ENCODE measurements at regions not wholly inside any gene's neighbourhood (a gene's known extent, or its start where the extent isn't known, plus 50 kb on each side); places are given as distances from the start of the nearest gene placed in this dataset.

DNA sequence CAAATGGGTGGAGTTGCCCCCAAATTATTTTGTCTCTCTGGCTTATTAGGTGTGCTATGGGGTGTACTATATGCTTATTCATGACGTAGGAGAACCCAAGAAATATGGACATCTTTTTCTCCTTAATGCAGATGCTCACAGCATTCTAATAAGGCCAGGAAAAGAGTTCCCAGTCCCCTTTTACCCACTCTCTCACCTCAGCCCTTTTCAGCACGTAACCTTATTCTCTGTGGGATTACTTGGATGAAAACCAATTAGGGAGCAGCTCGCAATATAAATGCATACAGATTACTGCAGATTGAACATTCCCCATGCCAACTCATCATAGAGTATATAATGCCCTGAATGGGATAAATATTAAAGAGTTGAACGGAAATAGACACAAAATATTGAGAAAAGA is 891.2 kb upstream of the POU3F3 start:
- Histone ChIP-seq H3K27me3 (ENCODE audit: insufficient read depth) (no peaks in the 10 kb centered on the region), H3K9me3 (no peaks in the 10 kb centered on the region; the same call in 1 of the 2 replicates), H3K36me3 (replicated peaks in 1 of 2; ENCODE audit: control insufficient read depth in 1 of 2, insufficient read depth in 2 of 2, low read length in 1 of 2) (no peaks in the 10 kb centered on the region), H3K9me2 (no peaks in the 10 kb centered on the region), H3K4me1 (ENCODE audit: control insufficient read depth in 1 of 2, insufficient read depth in 2 of 2, low read depth in 1 of 2, low read length in 1 of 2) (no peaks in the 10 kb centered on the region), H3K79me2 (ENCODE audit: insufficient read depth) (no peaks in the 10 kb centered on the region), H3F3A (replicated peaks; ENCODE audit: insufficient read depth) (no peaks in the 10 kb centered on the region), H2AFZ (ENCODE audit: low read depth) (no peak overlapping the region), H3K4me3 (ENCODE audit: low read depth in 2 of 2, low read length in 1 of 2) (no peak overlapping the region), H3K9ac (no peak overlapping the region), H3K4me2 (no peak overlapping the region), H4K20me1 (ENCODE audit: insufficient read depth) (no peaks in the 10 kb centered on the region), H3K27ac (ENCODE audit: low read depth in 2 of 2, low read length in 1 of 2) (no peak overlapping the region)
- no peak for DNase-seq
- ChIA-PET CTCF (interaction anchor here (1.4 kb wide), 1 partner anchor 887 kb away, joined by 4 read pairs; no protein-coding TSS in a partner anchor), POLR2A (no interaction called here)
- TF ChIP-seq TCF12 (IDR thresholded peaks at IDR 0.05) (no peak), RFX5 (IDR thresholded peaks at IDR 0.05; ENCODE audit: low read length) (no peak), YY1 (IDR thresholded peaks at IDR 0.05; ENCODE audit: low read depth) (no peak), GABPA (IDR thresholded peaks at IDR 0.05; ENCODE audit: low read depth) (no peak), PBX3 (IDR thresholded peaks at IDR 0.05) (no peak)
- TF ChIP-seq, protein P1, sequence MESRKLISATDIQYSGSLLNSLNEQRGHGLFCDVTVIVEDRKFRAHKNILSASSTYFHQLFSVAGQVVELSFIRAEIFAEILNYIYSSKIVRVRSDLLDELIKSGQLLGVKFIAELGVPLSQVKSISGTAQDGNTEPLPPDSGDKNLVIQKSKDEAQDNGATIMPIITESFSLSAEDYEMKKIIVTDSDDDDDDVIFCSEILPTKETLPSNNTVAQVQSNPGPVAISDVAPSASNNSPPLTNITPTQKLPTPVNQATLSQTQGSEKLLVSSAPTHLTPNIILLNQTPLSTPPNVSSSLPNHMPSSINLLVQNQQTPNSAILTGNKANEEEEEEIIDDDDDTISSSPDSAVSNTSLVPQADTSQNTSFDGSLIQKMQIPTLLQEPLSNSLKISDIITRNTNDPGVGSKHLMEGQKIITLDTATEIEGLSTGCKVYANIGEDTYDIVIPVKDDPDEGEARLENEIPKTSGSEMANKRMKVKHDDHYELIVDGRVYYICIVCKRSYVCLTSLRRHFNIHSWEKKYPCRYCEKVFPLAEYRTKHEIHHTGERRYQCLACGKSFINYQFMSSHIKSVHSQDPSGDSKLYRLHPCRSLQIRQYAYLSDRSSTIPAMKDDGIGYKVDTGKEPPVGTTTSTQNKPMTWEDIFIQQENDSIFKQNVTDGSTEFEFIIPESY (IDR thresholded peaks at IDR 0.05; ENCODE audit: borderline replicate concordance, low read depth): no peak
- TF ChIP-seq, protein P2, sequence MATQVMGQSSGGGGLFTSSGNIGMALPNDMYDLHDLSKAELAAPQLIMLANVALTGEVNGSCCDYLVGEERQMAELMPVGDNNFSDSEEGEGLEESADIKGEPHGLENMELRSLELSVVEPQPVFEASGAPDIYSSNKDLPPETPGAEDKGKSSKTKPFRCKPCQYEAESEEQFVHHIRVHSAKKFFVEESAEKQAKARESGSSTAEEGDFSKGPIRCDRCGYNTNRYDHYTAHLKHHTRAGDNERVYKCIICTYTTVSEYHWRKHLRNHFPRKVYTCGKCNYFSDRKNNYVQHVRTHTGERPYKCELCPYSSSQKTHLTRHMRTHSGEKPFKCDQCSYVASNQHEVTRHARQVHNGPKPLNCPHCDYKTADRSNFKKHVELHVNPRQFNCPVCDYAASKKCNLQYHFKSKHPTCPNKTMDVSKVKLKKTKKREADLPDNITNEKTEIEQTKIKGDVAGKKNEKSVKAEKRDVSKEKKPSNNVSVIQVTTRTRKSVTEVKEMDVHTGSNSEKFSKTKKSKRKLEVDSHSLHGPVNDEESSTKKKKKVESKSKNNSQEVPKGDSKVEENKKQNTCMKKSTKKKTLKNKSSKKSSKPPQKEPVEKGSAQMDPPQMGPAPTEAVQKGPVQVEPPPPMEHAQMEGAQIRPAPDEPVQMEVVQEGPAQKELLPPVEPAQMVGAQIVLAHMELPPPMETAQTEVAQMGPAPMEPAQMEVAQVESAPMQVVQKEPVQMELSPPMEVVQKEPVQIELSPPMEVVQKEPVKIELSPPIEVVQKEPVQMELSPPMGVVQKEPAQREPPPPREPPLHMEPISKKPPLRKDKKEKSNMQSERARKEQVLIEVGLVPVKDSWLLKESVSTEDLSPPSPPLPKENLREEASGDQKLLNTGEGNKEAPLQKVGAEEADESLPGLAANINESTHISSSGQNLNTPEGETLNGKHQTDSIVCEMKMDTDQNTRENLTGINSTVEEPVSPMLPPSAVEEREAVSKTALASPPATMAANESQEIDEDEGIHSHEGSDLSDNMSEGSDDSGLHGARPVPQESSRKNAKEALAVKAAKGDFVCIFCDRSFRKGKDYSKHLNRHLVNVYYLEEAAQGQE (IDR thresholded peaks at IDR 0.05; ENCODE audit: low read depth, low read length): no peak
- 11% methylated on average over 4 of the region's 4 CpGs for WGBS (ENCODE audit: low lambda C conversion rate)

DNA sequence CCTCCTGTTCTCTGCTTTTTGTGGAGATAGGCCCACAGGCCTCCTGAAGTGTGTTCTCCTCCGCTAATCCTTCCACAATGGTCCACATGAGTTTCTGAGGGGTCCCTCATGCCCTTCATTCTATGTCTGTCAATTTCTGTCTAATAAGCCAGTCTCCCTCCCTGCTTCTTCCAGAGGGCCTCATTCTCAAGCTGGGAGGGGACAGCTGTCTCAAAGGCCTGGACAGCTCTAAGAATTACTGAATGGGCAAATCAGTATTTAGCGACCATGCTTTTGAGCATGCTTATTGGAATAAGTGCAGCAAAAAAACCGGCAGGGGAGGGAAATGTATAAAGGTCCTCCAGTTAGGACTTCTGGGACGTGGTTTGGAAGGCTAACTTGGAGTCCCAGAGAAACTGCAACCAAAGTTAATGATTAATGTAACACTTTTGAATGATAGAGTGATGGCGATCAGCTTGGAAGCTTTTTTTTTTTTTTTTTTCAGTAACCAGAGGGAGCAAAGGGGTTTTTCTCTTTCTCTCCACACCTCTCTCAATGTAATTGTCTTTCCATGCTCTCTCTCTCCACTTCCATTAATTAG is 890.7 kb upstream of the POU3F3 start:
- Histone ChIP-seq H2AFZ (ENCODE audit: low read depth) (no peak overlapping the region), H4K20me1 (ENCODE audit: insufficient read depth) (no peaks in the 10 kb centered on the region), H3K27me3 (ENCODE audit: insufficient read depth) (no peaks in the 10 kb centered on the region), H3K4me2 (no peak overlapping the region), H3K4me1 (ENCODE audit: control insufficient read depth in 1 of 2, insufficient read depth in 2 of 2, low read depth in 1 of 2, low read length in 1 of 2) (no peaks in the 10 kb centered on the region), H3K9ac (no peak overlapping the region), H3K27ac (ENCODE audit: low read depth in 2 of 2, low read length in 1 of 2) (no peak overlapping the region), H3F3A (replicated peaks; ENCODE audit: insufficient read depth) (no peaks in the 10 kb centered on the region), H3K36me3 (replicated peaks in 1 of 2; ENCODE audit: control insufficient read depth in 1 of 2, insufficient read depth in 2 of 2, low read length in 1 of 2) (no peaks in the 10 kb centered on the region), H3K9me2 (no peaks in the 10 kb centered on the region), H3K79me2 (ENCODE audit: insufficient read depth) (no peaks in the 10 kb centered on the region), H3K4me3 (ENCODE audit: low read depth in 2 of 2, low read length in 1 of 2) (no peak overlapping the region), H3K9me3 (no peaks in the 10 kb centered on the region; the same call in 1 of the 2 replicates)
- DNase-seq: no peak
- POLR2A ChIA-PET: no interaction called here
- WGBS (ENCODE audit: low lambda C conversion rate): 29% methylated on average over 5 of the region's 5 CpGs
- CTCF ChIA-PET: interaction anchor here (1.4 kb wide), 1 partner anchor 886 kb away, joined by 4 read pairs; no protein-coding TSS in a partner anchor
- TF ChIP-seq ELF1 (IDR thresholded peaks at IDR 0.05) (no peak), CHD2 (IDR thresholded peaks at IDR 0.05; ENCODE audit: low read length, partially characterized antibody) (no peak), SIN3A (IDR thresholded peaks at IDR 0.05; ENCODE audit: borderline replicate concordance, low read depth, low read length) (no peak), IRF3 (IDR thresholded peaks at IDR 0.05; ENCODE audit: low read depth, low read length) (no peak), TEAD4 (IDR thresholded peaks at IDR 0.05; ENCODE audit: borderline replicate concordance, insufficient read depth) (no peak), FOXJ3 (CRISPR knock-in tag; IDR thresholded peaks at IDR 0.05) (no peak), TCF12 (IDR thresholded peaks at IDR 0.05) (no peak), FOXM1 (IDR thresholded peaks at IDR 0.05; ENCODE audit: low read depth) (no peak), FOSL2 (IDR thresholded peaks at IDR 0.05; ENCODE audit: borderline replicate concordance, low read depth) (no peak), MXI1 (IDR thresholded peaks at IDR 0.05; ENCODE audit: low read depth, low read length) (no peak), RXRA (IDR thresholded peaks at IDR 0.05; ENCODE audit: borderline replicate concordance, low read depth) (no peak)
- TF ChIP-seq, protein P3, sequence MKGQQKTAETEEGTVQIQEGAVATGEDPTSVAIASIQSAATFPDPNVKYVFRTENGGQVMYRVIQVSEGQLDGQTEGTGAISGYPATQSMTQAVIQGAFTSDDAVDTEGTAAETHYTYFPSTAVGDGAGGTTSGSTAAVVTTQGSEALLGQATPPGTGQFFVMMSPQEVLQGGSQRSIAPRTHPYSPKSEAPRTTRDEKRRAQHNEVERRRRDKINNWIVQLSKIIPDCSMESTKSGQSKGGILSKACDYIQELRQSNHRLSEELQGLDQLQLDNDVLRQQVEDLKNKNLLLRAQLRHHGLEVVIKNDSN (IDR thresholded peaks at IDR 0.05; ENCODE audit: borderline replicate concordance, low read depth): no peak
